IMR-90 (cell line): ENCODE measurements at regions not wholly inside any gene's neighbourhood (a gene's known extent, or its start where the extent isn't known, plus 50 kb on each side); places are given as distances from the start of the nearest gene placed in this dataset.
A peak's percentile ranks its signal among the peaks of the same experiment; 100 is the strongest.
"Not testable (repeated sequence)": the region's sequence is repeated elsewhere in the genome, so short reads cannot be mapped to it uniquely, and the experiment has no call there.

Experiments used
- ATAC-seq: fragments of 200-7000 bp; cut with Tn5 transposase; 2 replicates; pipeline ENCODE4 v1.9.1; 2020; ENCODE audit warnings: low read depth, mild to moderate bottlenecking, moderate library complexity
- BruUV-seq: library from RNA; stranded (reverse); fragments of 400-500 nt; replicated peaks from 2 replicates; lab custom pipeline; 2021; lab: Mats Ljungman, UMichigan
- CTCF ChIA-PET: fragments of 300-600 bp; formaldehyde crosslinking; extraction: SDS; loops from one replicate; lab custom pipeline; 2021; ENCODE audit warnings: antibody characterized with exemption; lab: Yijun Ruan, JAX
- POLR2A ChIA-PET: fragments of 300-600 bp; sonication (Branson Sonifier 250); formaldehyde crosslinking; loops from one replicate; lab custom pipeline; 2022; ENCODE audit warnings: antibody characterized with exemption; ENCODE audit not compliant: unreplicated experiment; lab: Charles Lee
- DNase-seq: peaks from one replicate; pipeline ENCODE4 v3.0.0; 2013
- H2AFZ ChIP-seq: replicated peaks from 2 replicates; pipeline ENCODE3; 2013; ENCODE audit warnings: low read length, mild to moderate bottlenecking; ENCODE audit not compliant: poor library complexity
- H2AK5ac ChIP-seq: 2 replicates; pipeline ENCODE4 v1.6.1; 2013; ENCODE audit warnings: low read depth, low read length, inconsistent platforms
- H2AK9ac ChIP-seq: replicated peaks from 2 replicates; pipeline ENCODE3; 2013; ENCODE audit warnings: mild to moderate bottlenecking, low read depth, low read length, moderate library complexity; ENCODE audit not compliant: poor library complexity
- H2BK120ac ChIP-seq: 2 replicates; pipeline ENCODE4 v1.6.1; 2013; ENCODE audit warnings: low read depth, low read length, inconsistent platforms
- H2BK15ac ChIP-seq: 3 replicates; pipeline ENCODE4 v1.6.1; 2013; ENCODE audit warnings: low read depth, low read length, inconsistent platforms
- H2BK20ac ChIP-seq: 2 replicates; pipeline ENCODE4 v1.6.1; 2013; ENCODE audit warnings: low read depth, mild to moderate bottlenecking, inconsistent platforms, low read length, moderate library complexity
- H2BK5ac ChIP-seq: 2 replicates; pipeline ENCODE4 v1.6.1; 2013; ENCODE audit warnings: mild to moderate bottlenecking, low read depth, low read length, inconsistent platforms; ENCODE audit not compliant: poor library complexity, severe bottlenecking
- H3K14ac ChIP-seq: replicated peaks from 2 replicates; pipeline ENCODE4 v1.6.1; 2013; ENCODE audit warnings: low read depth, low read length, inconsistent platforms
- H3K18ac ChIP-seq: 2 replicates; pipeline ENCODE4 v1.6.1; 2013; ENCODE audit warnings: low read depth, low read length, control low read depth
- H3K23ac ChIP-seq: 2 replicates; pipeline ENCODE4 v1.6.1; 2013; ENCODE audit warnings: low read depth, low read length, inconsistent platforms
- H3K27ac ChIP-seq: 2 replicates; pipeline ENCODE4 v1.5.1; 2013; ENCODE audit warnings: mild to moderate bottlenecking, control low read depth, low read length; ENCODE audit not compliant: insufficient read depth
- H3K27me3 ChIP-seq: 2 replicates; pipeline ENCODE4 v1.6.1; 2013; ENCODE audit warnings: low read length; ENCODE audit not compliant: control insufficient read depth, insufficient read depth
- H3K36me3 ChIP-seq: 2 replicates; pipeline ENCODE4 v1.6.1; 2013; ENCODE audit warnings: low read length, mixed read lengths; ENCODE audit not compliant: control insufficient read depth, insufficient read depth
- H3K4ac ChIP-seq: 2 replicates; pipeline ENCODE4 v1.6.1; 2013; ENCODE audit warnings: low read depth, low read length, inconsistent platforms
- H3K4me1 ChIP-seq: 2 replicates; pipeline ENCODE4 v1.6.1; 2013; ENCODE audit warnings: low read length, mixed read lengths; ENCODE audit not compliant: control insufficient read depth, insufficient read depth
- H3K4me2 ChIP-seq: 2 replicates; pipeline ENCODE4 v1.6.1; 2013; ENCODE audit warnings: low read depth, mild to moderate bottlenecking, control low read depth, low read length, moderate library complexity
- H3K4me3 ChIP-seq: 2 replicates; pipeline ENCODE4 v1.5.1; 2013; ENCODE audit warnings: low read depth, mild to moderate bottlenecking, control low read depth, low read length, moderate library complexity; ENCODE audit not compliant: insufficient read depth
- H3K56ac ChIP-seq: 2 replicates; pipeline ENCODE4 v1.6.1; 2013; ENCODE audit warnings: low read length, inconsistent platforms; ENCODE audit not compliant: insufficient read depth; ENCODE audit errors: extremely low read depth
- H3K79me1 ChIP-seq, 2 experiments: 2 replicates each; pipeline ENCODE4 v1.6.1; 2013; ENCODE audit warnings: low read length in 2 of 2, inconsistent platforms in 1 of 2, low read depth in 1 of 2
- H3K9ac ChIP-seq: 2 replicates; pipeline ENCODE4 v1.6.1; 2013; ENCODE audit warnings: low read depth, low read length, control low read depth
- H3K9me1 ChIP-seq: 2 replicates; pipeline ENCODE4 v1.6.1; 2013; ENCODE audit warnings: low read length, inconsistent platforms; ENCODE audit not compliant: insufficient read depth
- H3K9me3 ChIP-seq: 2 replicates; pipeline ENCODE4 v1.6.1; 2013; ENCODE audit warnings: low read length; ENCODE audit not compliant: control insufficient read depth, insufficient read depth
- H4K20me1 ChIP-seq: 2 replicates; pipeline ENCODE4 v1.6.1; 2013; ENCODE audit warnings: low read length, inconsistent platforms; ENCODE audit not compliant: insufficient read depth
- H4K5ac ChIP-seq: 2 replicates; pipeline ENCODE4 v1.6.1; 2013; ENCODE audit warnings: mild to moderate bottlenecking, low read depth, low read length, control low read depth
- H4K8ac ChIP-seq, 2 experiments: 2 replicates each; pipeline ENCODE4 v1.6.1; 2013; ENCODE audit warnings: low read depth in 2 of 2, low read length in 2 of 2, control low read depth in 1 of 2, inconsistent platforms in 1 of 2
- H4K91ac ChIP-seq: 2 replicates; pipeline ENCODE4 v1.6.1; 2013; ENCODE audit warnings: low read depth, low read length, inconsistent platforms; ENCODE audit not compliant: insufficient read depth
- WGBS, 2 experiments: methylation state at CpG; one replicate each; pipeline versions ENCODE4 v1.1.5 to v1.1.7; 2013; ENCODE audit warnings: missing lambda C conversion rate in 2 of 2; ENCODE audit not compliant: insufficient read length in 1 of 2; ENCODE audit errors: extremely low coverage in 2 of 2; 5-methylcytosine and 5-hydroxymethylcytosine counted together
- dilution Hi-C: fragments of 300-500 bp; cut with HindIII; formaldehyde crosslinking; loops from one replicate; pipeline ENCODE4 v1.14.3; 2018; ENCODE audit warnings: low sequenced_read_pairs; ENCODE audit not compliant: unreplicated experiment
- in situ Hi-C: fragments of 300-500 bp; cut with MboI; formaldehyde crosslinking; loops from 3 replicates; pipeline ENCODE4 v1.14.3; 2019; ENCODE audit warnings: low sequenced_read_pairs, inconsistent platforms, mixed read lengths
- intact Hi-C: fragments of 100-400 bp; cut with micrococcal nuclease; formaldehyde crosslinking; loops from 2 replicates; pipeline ENCODE4 v1.10.0; 2022

DNA sequence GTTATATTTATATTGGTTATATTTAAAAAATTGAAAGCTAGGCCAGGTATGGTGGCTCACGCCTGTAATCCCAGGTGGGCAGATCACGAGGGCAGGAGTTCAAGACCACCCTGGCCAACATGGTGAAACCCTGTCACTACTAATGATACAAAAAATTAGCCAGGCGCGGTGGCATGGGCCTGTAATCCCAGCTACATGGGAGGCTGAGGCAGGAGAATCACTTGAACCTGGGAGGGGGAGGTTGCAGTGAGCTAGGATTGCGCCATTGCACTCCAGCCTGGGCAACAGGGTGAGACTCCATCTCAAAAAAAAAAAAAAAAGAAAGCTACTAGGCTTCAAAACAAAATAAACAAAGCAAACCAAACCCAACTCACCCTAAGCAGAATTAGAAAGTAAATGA is 109.0 kb upstream of the SERPINE2 start:
- H3K4me2 ChIP-seq, H3K9me3 ChIP-seq, H3K14ac ChIP-seq, in situ Hi-C loops, DNase-seq, dilution Hi-C loops, H3K36me3 ChIP-seq, H2AK5ac ChIP-seq, H2BK20ac ChIP-seq, BruUV-seq, H2AFZ ChIP-seq, H3K27ac ChIP-seq, H3K18ac ChIP-seq, H3K23ac ChIP-seq, H3K4me3 ChIP-seq, H4K20me1 ChIP-seq, H4K8ac ChIP-seq, H4K5ac ChIP-seq, H4K91ac ChIP-seq, H2BK15ac ChIP-seq, H3K4ac ChIP-seq, H3K56ac ChIP-seq, ATAC-seq, H3K79me1 ChIP-seq, H2BK5ac ChIP-seq, H2AK9ac ChIP-seq, H3K9ac ChIP-seq, POLR2A ChIA-PET, H3K27me3 ChIP-seq: not testable (repeated sequence)
- H3K4me1 ChIP-seq, result peaks cover 22% of the 10 kb centered on the region
- WGBS, 2 experiments, result no CpG with 5 or more reads among the region's 5 CpGs
- intact Hi-C loops, result loop anchor here (5.0 kb wide), 1 partner anchor 101 kb away; no protein-coding TSS in a partner anchor
- H3K9me1 ChIP-seq, result peaks cover 24% of the 10 kb centered on the region
- CTCF ChIA-PET, result interaction anchor here (0.6 to 1.3 kb wide), 3 partner anchors 111 to 154 kb away, joined by 3 to 5 read pairs (median 4); no protein-coding TSS in a partner anchor
- peak overlapping the region; percentile 16; the same call in 1 of the 2 replicates for H2BK120ac ChIP-seq
